Activated CD4-positive, alpha-beta T cell treated with anti-CD3 and anti-CD28 coated beads, Interleukin-2, amount 50 U/mL, for 48 hours (primary cell): ENCODE measurements at regions not wholly inside any gene's neighbourhood (a gene's known extent, or its start where the extent isn't known, plus 50 kb on each side); places are given as distances from the start of the nearest gene placed in this dataset.
"Not testable (repeated sequence)": the region's sequence is repeated elsewhere in the genome, so short reads cannot be mapped to it uniquely, and the experiment has no call there.

Source experiments
- DNase-seq, 2 experiments: peaks; one replicate each; pipeline ENCODE4 v3.0.0-alpha.2; 2020

DNA sequence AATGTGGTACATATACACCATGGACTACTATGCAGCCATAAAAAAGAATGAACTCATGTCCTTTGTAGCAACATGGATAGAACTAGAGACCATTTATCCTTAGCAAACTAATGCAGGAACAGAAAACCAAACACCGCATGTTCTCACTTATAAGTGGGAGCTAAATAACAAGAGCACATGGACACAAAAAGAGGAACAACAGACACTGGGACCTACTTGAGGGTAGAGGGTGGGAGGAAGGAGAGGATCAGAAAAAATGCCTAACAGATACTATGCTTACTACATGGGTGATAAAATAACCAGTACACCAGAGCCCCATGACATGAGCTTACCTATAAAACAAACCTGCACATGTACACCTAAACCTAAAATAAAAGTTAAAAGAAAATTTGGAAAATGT, 82.0 kb upstream of the ADRB2 start:
- DNase-seq, result not testable (repeated sequence)

DNA sequence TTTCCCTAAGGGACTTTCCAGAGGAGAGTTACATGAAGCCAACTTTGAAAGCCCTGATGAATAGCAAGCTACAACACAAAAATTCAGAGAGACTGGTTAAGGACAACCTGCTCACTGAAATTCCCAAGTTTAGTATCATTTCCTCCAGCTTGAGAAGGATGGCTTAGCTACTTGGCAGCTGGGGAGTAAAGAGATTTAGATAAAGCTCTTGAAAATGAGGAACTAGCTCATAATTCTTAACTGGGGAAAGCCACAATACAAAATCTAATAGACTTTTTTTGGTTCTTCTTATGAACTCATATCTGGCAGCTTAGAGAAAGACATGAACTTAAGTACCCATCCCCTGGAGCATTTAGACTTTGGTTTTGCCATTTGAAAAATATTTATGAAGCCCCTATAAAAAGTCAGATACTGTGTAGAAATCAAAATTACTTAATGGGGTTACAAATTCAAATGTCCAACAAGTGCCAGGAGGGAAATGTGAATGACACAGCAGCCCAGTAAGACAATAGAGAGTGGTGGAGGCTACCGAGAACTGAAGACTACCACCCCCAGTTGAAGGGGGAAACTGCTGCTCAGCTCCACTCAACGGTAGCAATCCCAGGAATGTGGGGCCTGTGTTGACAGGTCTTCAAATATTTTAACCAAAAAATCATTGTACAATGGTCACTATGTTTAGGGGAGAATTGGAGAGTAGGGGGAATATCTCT, 79.4 kb upstream of the ADRB2 start:
- DNase-seq, result no peak

DNA sequence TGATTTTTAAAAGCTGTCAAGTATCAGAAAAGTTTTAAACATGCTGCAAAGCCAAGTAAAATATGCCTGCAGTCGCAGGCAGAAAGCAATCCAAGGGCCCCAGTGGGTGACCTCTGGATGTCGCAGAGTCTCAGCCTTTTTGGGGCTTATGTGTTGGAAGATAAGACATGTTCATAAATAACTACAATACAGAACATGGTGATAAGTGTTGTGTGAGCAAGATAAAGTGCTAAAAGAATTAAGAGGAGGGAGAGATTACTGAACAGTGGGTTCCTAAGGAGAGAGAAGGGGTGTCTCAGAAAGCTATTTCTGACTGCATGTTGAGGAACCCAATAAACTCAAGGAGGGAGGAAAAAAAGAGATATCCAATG, 78.9 kb upstream of the ADRB2 start:
- DNase-seq, result no peak

DNA sequence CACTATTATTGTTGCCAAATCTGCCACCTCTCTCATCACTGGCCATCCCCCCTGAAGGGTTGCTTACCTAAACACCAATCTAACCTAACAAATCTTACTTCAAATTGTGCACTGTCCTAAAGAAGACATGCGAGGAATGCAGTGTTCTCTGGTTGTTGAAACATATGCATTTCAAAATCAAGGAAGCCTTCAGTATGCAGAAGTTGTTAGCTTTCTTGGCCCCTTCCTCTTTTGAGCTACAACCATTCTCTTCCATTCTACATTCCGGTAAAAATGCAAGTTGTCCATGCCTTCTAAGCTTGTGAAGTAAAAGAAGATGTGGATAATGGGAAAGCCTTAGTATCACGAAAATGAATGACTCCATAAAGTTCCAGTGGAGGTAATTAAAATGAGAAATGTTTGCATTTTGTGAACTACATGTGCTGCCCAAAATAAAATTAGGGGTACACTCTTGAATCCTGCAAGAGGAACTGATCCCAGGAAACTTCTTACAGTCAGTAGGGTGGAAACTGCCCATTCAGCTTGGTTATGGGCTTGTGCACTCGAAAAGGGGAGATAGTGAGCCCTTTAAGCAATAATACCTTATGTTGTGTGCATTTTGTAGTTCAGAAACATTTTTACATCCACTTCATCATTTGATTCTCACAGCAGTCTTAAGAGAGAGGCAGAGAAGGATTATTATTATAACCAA, 77.6 kb upstream of the ADRB2 start:
- DNase-seq, result no peak

DNA sequence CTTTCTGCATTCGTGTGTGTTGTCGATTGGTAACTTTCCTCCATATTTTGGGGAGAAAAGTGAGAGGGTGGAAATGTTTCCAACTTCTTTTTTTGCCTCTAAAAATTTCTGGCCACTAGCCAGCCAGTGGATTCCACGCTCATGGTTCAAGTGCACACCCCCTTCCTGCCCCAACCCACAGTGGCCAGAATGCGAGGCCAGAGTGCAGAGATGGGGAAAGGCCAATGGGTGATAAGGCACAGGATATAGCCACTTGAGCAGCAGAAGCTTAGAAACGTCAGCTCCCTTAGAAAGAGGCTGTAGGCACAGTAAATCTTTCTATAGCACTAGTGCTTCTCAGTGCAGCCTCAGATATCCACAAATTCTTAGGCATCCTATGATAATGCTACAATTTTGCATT, 75.8 kb upstream of the ADRB2 start:
- DNase-seq, result no peak

DNA sequence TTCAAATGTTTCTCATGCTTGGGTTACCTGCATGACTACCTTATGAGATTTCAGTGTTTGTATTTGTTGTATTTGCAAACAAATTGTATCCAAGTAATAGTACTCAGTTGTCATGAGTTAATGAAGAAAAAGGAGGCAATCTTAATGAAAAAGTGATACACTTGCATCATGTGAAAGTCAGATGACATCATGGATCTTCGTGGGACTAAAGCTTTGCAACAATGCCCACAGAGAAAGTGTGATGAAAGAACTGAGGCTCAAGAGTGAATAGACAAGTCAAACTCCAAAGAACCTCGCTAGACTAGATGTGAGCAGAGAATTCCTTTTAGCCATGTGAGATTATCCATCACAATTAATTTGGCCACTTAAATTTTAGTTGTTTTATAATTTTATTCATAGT, 75.4 kb upstream of the ADRB2 start:
- no peak for DNase-seq

GRCh38 chr5:148752375-148752774, 74.0 kb upstream of the ADRB2 start:
- DNase-seq, result not testable (repeated sequence)

DNA sequence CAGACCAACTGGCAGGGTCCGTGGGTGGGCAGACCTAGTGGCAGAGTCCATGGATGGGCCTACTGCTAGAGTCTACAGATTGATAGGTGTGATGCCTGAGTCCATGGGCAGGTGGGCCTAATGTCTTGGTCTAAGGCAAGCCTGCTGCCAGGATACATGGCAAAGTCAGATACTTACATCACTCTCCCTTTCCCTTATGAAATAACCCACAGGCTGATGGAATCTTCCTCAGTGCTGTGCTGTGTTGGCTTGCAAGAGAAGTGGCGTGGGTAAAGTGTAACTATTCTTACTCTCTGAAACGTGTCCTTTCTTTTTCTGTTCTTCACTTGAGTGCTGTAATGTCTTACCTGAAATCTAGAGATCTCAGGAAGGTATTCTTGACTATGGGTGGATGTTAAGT, 67.3 kb upstream of the ADRB2 start:
- DNase-seq, result no peak

DNA sequence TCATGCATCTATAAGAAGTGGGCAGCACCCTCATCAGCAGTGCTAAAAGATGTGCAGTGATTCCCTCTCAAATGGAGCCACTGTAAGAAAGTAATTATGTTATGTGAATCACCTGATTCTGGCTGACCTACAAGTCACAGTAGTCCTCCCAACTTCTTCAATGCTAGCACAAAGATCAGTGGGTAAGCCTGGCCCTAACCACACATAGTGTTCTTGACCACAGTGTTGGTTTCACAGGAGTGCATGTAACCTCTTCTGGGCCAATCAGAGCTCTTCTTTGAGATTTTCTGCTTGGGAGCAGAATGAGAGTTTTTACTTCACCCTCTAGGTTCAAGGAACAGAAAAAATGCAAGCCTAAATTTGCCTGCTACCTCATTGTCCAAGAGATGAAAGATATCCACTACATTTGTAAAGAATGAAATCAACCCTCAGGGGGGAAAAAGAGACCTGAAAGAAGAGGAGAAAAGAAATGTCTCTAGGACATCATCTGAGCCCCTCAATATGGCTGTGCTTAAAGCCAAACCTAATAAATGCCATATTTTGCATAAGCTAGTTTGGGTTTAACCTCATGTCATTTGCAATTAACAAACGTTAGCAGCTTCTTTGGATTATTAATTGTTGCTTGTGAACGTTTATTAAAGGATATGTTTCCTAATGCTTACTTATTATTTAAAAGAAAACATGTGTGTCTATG, 65.3 kb upstream of the ADRB2 start:
- no peak for DNase-seq

DNA sequence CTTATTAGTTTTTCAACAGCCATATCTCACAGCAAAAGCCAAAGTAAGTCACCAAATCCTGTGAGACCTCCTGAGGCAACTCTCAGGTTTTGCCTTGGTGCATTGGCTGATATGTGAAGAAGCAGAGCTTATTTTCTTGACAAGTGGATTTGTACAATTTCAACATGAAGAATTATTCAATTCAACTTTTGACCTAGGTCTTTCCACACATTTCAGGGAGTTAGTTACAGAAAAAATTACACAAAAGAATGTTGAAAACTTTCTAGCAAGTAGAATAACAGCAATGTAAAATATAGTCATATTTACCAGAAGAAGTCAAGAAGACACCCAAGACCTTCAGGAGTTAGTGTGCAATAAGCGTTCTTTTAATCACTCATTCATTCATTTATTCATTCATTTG, 62.4 kb upstream of the ADRB2 start:
- no peak for DNase-seq

- DNase-seq, result no peak
Measured at GRCh38 chr5:148765061-148765460, 61.4 kb upstream of the ADRB2 start.

DNA sequence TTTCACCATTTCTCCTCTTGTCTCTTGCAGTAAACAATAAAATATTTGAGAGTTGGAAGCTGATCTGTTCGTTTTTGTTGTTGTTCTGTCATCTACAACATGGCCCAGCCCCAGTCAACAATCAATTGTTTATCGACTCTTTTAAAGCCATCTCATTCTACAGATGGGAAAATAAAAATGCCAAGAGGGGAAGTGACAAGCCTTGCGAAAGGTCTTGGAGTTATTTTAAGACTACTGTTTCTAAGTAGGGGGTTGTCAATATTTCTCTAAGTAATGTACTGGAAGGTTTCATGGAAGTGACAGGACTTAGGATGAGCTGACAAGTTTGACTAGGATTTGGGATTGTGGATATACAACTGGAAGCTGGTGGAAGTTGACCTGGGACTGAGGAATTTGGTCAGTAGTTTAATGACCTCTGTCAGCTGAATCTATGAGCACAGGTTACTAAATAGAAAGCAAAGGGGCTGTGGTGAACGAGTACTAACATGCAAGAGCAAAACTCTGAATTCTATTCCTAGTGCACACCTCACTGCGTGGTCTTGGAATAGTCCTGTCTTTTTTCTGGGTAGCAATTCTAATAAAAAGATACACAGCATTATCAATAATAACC, 57.5 kb upstream of the ADRB2 start:
- DNase-seq, result no peak

GRCh38 chr5:148769941-148770340, 56.5 kb upstream of the ADRB2 start:
- DNase-seq, result no peak

DNA sequence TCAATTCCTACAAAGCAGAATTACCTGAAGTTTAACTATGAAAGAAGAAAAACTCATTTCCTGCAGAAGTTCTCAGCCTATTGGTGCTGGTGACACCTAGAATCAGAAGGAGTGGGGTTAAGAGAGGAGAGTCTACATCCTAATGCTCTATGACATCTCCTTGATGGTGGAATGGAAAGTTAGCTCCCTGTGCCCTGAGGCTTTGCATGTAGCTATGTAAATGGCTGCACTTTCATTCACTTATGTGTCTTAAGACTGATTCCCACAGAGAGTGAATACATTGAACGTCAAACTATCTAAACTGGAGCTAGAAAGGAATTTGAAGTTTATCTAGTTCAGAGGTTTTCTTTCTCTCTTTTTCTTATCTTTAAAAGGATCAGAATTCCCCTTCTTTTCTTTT, 52.1 kb upstream of the ADRB2 start:
- no peak for DNase-seq

GRCh38 chr5:148776261-148776660, 50.1 kb upstream of the ADRB2 start:
- no peak for DNase-seq
